Hepatocyte (in vitro differentiated cells): ENCODE measurements at regions not wholly inside any gene's neighbourhood (a gene's known extent, or its start where the extent isn't known, plus 50 kb on each side); places are given as distances from the start of the nearest gene placed in this dataset.

Experiments
- DNase-seq: peaks from one replicate; pipeline ENCODE4 v3.0.0-alpha.2; 2016; ENCODE audit warnings: low spot score
- H2AFZ ChIP-seq: fragments of 200-600 bp; sonication (generic); 2 replicates; pipeline ENCODE4 v1.6.0; 2016; ENCODE audit warnings: antibody characterized with exemption, mild to moderate bottlenecking
- H3K27ac ChIP-seq: fragments of 200-600 bp; sonication (generic); 2 replicates; pipeline ENCODE4 v1.5.1; 2016; ENCODE audit warnings: mild to moderate bottlenecking
- H3K27me3 ChIP-seq: fragments of 200-600 bp; sonication (generic); 2 replicates; pipeline ENCODE4 v1.6.1; 2016
- H3K36me3 ChIP-seq: fragments of 200-600 bp; sonication (generic); replicated peaks from 2 replicates; pipeline ENCODE4 v1.5.1; 2016; ENCODE audit warnings: low read depth; ENCODE audit not compliant: insufficient read depth
- H3K4me1 ChIP-seq: fragments of 200-600 bp; sonication (generic); 2 replicates; pipeline ENCODE4 v1.5.1; 2016; ENCODE audit warnings: mild to moderate bottlenecking, moderate library complexity; ENCODE audit not compliant: insufficient read depth
- H3K4me2 ChIP-seq: fragments of 200-600 bp; sonication (generic); 2 replicates; pipeline ENCODE4 v1.6.0; 2016
- H3K4me3 ChIP-seq: fragments of 200-600 bp; sonication (generic); 2 replicates; pipeline ENCODE4 v1.5.1; 2016; ENCODE audit warnings: mild to moderate bottlenecking
- H3K79me2 ChIP-seq: fragments of 200-600 bp; sonication (generic); 2 replicates; pipeline ENCODE4 v1.6.0; 2017; ENCODE audit warnings: mild to moderate bottlenecking
- H3K9me2 ChIP-seq: fragments of 200-600 bp; sonication (generic); replicated peaks from 2 replicates; pipeline ENCODE4 v1.6.0; 2017; ENCODE audit warnings: mild to moderate bottlenecking; ENCODE audit not compliant: insufficient read depth
- H3K9me3 ChIP-seq: fragments of 200-600 bp; sonication (generic); 2 replicates; pipeline ENCODE4 v1.5.1; 2016; ENCODE audit warnings: low read depth, mild to moderate bottlenecking
- H4K20me1 ChIP-seq: fragments of 200-600 bp; sonication (generic); 2 replicates; pipeline ENCODE4 v1.6.0; 2016; ENCODE audit warnings: mild to moderate bottlenecking; ENCODE audit not compliant: insufficient read depth, poor library complexity, severe bottlenecking
- CTCF ChIP-seq: fragments of 200-600 bp; sonication (generic); IDR thresholded peaks from 2 replicates; pipeline ENCODE4 v1.5.1; 2016; ENCODE audit warnings: antibody characterized with exemption, mild to moderate bottlenecking; ENCODE audit not compliant: poor library complexity
- EZH2 ChIP-seq: fragments of 200-600 bp; sonication (generic); IDR thresholded peaks from 2 replicates; pipeline ENCODE4 v1.6.1; 2016; ENCODE audit warnings: antibody characterized with exemption, mild to moderate bottlenecking, borderline replicate concordance
- EZH2phosphoT487 ChIP-seq: fragments of 200-600 bp; sonication (generic); IDR thresholded peaks from one replicate; pipeline ENCODE4 v1.6.1; 2018; ENCODE audit warnings: antibody characterized with exemption, mild to moderate bottlenecking, low read depth, moderate library complexity; ENCODE audit not compliant: unreplicated experiment, severe bottlenecking
- WGBS: methylation state at CpG from one replicate; pipeline ENCODE4 v1.1.6; 2016; ENCODE audit warnings: low lambda C conversion rate; ENCODE audit errors: missing lambda C conversion rate; 5-methylcytosine and 5-hydroxymethylcytosine counted together

GRCh38 chr2:18170642-18171041, 292.2 kb downstream of the KCNS3 start:
- DNase-seq: no peak
- H3K27me3 ChIP-seq: no peaks in the 10 kb centered on the region
- H2AFZ ChIP-seq: no peak overlapping the region
- H3K4me3 ChIP-seq: no peak overlapping the region
- WGBS: 80% methylated on average over 1 of the region's 1 CpG
- no peaks in the 10 kb centered on the region for H3K4me1 ChIP-seq
- no peak overlapping the region for H3K4me2 ChIP-seq
- H4K20me1 ChIP-seq: no peaks in the 10 kb centered on the region
- no peak for TF ChIP-seq EZH2phosphoT487
- TF ChIP-seq EZH2: no peak
- no peak for TF ChIP-seq CTCF
- no peaks in the 10 kb centered on the region for H3K9me2 ChIP-seq
- no peaks in the 10 kb centered on the region for H3K79me2 ChIP-seq
- H3K36me3 ChIP-seq: no peaks in the 10 kb centered on the region
- H3K27ac ChIP-seq: no peak overlapping the region
- H3K9me3 ChIP-seq: no peaks in the 10 kb centered on the region

GRCh38 chr2:18169893-18170175, 291.4 kb downstream of the KCNS3 start:
- H3K36me3 ChIP-seq: no peaks in the 10 kb centered on the region
- H4K20me1 ChIP-seq: no peaks in the 10 kb centered on the region
- no peak overlapping the region for H2AFZ ChIP-seq
- H3K4me1 ChIP-seq: no peaks in the 10 kb centered on the region
- H3K9me3 ChIP-seq: no peaks in the 10 kb centered on the region
- H3K27me3 ChIP-seq: no peaks in the 10 kb centered on the region
- WGBS: 92% methylated on average over 1 of the region's 1 CpG
- TF ChIP-seq CTCF: no peak
- TF ChIP-seq EZH2: no peak
- TF ChIP-seq EZH2phosphoT487: no peak
- no peaks in the 10 kb centered on the region for H3K9me2 ChIP-seq
- H3K4me2 ChIP-seq: no peak overlapping the region
- H3K4me3 ChIP-seq: no peak overlapping the region
- no peak overlapping the region for H3K27ac ChIP-seq
- no peaks in the 10 kb centered on the region for H3K79me2 ChIP-seq
- DNase-seq: no peak

GRCh38 chr2:18169121-18169892, 290.8 kb downstream of the KCNS3 start:
- H4K20me1 ChIP-seq: no peaks in the 10 kb centered on the region
- H3K27me3 ChIP-seq: no peaks in the 10 kb centered on the region
- no peaks in the 10 kb centered on the region for H3K9me2 ChIP-seq
- H3K9me3 ChIP-seq: no peaks in the 10 kb centered on the region
- H3K36me3 ChIP-seq: no peaks in the 10 kb centered on the region
- no peaks in the 10 kb centered on the region for H3K79me2 ChIP-seq
- H2AFZ ChIP-seq: no peak overlapping the region
- no peaks in the 10 kb centered on the region for H3K4me1 ChIP-seq
- WGBS: 92% methylated on average over 5 of the region's 5 CpGs
- TF ChIP-seq EZH2phosphoT487: no peak
- no peak overlapping the region for H3K4me2 ChIP-seq
- no peak overlapping the region for H3K4me3 ChIP-seq
- no peak for DNase-seq
- H3K27ac ChIP-seq: no peak overlapping the region

GRCh38 chr2:18167871-18168270, 289.4 kb downstream of the KCNS3 start:
- Histone ChIP-seq H3K4me2 (no peak overlapping the region), H3K27ac (no peak overlapping the region), H3K4me3 (no peak overlapping the region), H3K9me3 (no peaks in the 10 kb centered on the region), H3K79me2 (no peaks in the 10 kb centered on the region), H3K9me2 (no peaks in the 10 kb centered on the region), H3K27me3 (no peaks in the 10 kb centered on the region), H3K36me3 (no peaks in the 10 kb centered on the region), H4K20me1 (no peaks in the 10 kb centered on the region), H2AFZ (no peak overlapping the region), H3K4me1 (no peaks in the 10 kb centered on the region)
- no peak for DNase-seq
- TF ChIP-seq EZH2phosphoT487 (no peak), CTCF (no peak), EZH2 (no peak)
- WGBS: 84% methylated on average over 8 of the region's 8 CpGs
